ENCODE measurements at regions not wholly inside any gene's neighbourhood (a gene's known extent, or its start where the extent isn't known, plus 50 kb on each side); places are given as distances from the start of the nearest gene placed in this dataset.
"Not testable (repeated sequence)": the region's sequence is repeated elsewhere in the genome, so short reads cannot be mapped to it uniquely, and the experiment has no call there.

DNA sequence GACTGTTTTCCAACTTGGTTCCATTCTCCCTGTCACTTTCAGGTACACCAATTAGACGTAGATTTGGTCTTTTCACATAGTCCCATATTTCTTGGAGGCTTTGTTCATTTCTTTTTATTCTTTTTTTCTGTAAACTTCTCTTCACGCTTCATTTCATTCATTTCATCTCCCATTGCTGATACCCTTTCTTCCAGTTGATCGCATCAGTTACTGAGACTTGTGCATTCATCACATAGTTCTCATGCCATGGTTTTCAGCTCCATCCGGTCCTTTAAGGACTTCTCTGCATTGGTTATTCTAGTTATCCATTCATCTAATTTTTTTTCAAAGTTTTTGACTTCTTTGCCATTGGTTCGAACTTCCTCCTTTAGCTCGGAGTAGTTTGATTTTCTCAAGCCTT, 66.9 kb upstream of the ADAMTS3 start:
- H3K4me3 ChIP-seq (ENCODE audit: control extremely low read depth in 1 of 5, extremely low read depth in 1 of 5, insufficient read depth in 1 of 5, low read depth in 2 of 5, low read length in 4 of 5); H3K4me1 Mint-ChIP-seq; POLR2A ChIA-PET; ATAC-seq (ENCODE audit: low read depth); DNase-seq; H3K4me3 Mint-ChIP-seq; H3K27ac Mint-ChIP-seq; H3K36me3 ChIP-seq (replicated peaks in 1 of 2; ENCODE audit: control extremely low read depth in 1 of 2, control insufficient read depth in 1 of 2, extremely low read depth in 1 of 2, insufficient read depth in 2 of 2, low read length in 1 of 2); intact Hi-C loops (cut with micrococcal nuclease); H3K9me3 Mint-ChIP-seq (ENCODE audit: insufficient read depth); H3K79me2 ChIP-seq (ENCODE audit: control insufficient read depth, insufficient read depth, low read length); H3K4me2 ChIP-seq (replicated peaks; ENCODE audit: low read depth, low read length, poor library complexity, severe bottlenecking); CTCF ChIA-PET; H3K9ac ChIP-seq (ENCODE audit: low read length); H3K27ac ChIP-seq (ENCODE audit: low read length in 2 of 2); H2AFZ ChIP-seq (ENCODE audit: insufficient read depth, low read depth, low read length, poor library complexity, severe bottlenecking); H3K27me3 ChIP-seq (replicated peaks in 1 of 4; ENCODE audit: control extremely low read depth in 1 of 4, control insufficient read depth in 3 of 4, insufficient read depth in 4 of 4, low read length in 3 of 4); H3K9me3 ChIP-seq (ENCODE audit: control extremely low read depth in 1 of 3, control insufficient read depth in 2 of 3, insufficient read depth in 1 of 3, low read length in 2 of 3); H3K27me3 Mint-ChIP-seq; H3K4me1 ChIP-seq (ENCODE audit: control insufficient read depth in 2 of 2, insufficient read depth in 2 of 2, low read length in 2 of 2); H4K20me1 ChIP-seq (ENCODE audit: control insufficient read depth, insufficient read depth, low read length, poor library complexity, severe bottlenecking): not testable (repeated sequence)
- 100% methylated on average over 1 of the region's 6 CpGs for WGBS (ENCODE audit: insufficient coverage)

DNA sequence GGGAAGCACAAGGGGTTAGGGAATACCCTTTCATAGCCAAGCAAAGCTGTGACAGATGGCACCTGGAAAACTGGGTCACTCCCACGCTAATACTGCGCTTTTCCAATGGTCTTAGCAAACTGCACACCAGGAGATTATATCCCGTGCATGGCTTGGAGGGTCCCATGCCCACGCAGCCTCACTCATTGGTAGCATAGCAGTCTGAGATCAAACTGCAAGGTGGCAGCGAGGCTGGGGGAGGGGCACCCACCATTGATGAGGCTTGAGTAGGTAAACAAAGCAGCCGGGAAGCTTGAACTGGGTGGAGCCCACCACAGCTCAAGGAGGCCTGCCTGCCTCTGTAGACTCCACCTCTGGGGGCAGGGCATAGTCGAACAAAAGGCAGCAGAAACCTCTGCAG, 63.2 kb upstream of the ADAMTS3 start:
- POLR2A ChIA-PET; H3K4me1 Mint-ChIP-seq; H3K36me3 ChIP-seq (replicated peaks in 1 of 2; ENCODE audit: control extremely low read depth in 1 of 2, control insufficient read depth in 1 of 2, extremely low read depth in 1 of 2, insufficient read depth in 2 of 2, low read length in 1 of 2); H3K79me2 ChIP-seq (ENCODE audit: control insufficient read depth, insufficient read depth, low read length); H2AFZ ChIP-seq (ENCODE audit: insufficient read depth, low read depth, low read length, poor library complexity, severe bottlenecking); H3K27me3 Mint-ChIP-seq; DNase-seq; H3K27ac ChIP-seq (ENCODE audit: low read length in 2 of 2); H4K20me1 ChIP-seq (ENCODE audit: control insufficient read depth, insufficient read depth, low read length, poor library complexity, severe bottlenecking); H3K4me2 ChIP-seq (replicated peaks; ENCODE audit: low read depth, low read length, poor library complexity, severe bottlenecking); H3K27me3 ChIP-seq (replicated peaks in 1 of 4; ENCODE audit: control extremely low read depth in 1 of 4, control insufficient read depth in 3 of 4, insufficient read depth in 4 of 4, low read length in 3 of 4); H3K9me3 Mint-ChIP-seq (ENCODE audit: insufficient read depth); CTCF ChIA-PET; H3K9me3 ChIP-seq (ENCODE audit: control extremely low read depth in 1 of 3, control insufficient read depth in 2 of 3, insufficient read depth in 1 of 3, low read length in 2 of 3); intact Hi-C loops (cut with micrococcal nuclease); H3K27ac Mint-ChIP-seq; H3K9ac ChIP-seq (ENCODE audit: low read length); H3K4me3 Mint-ChIP-seq; ATAC-seq (ENCODE audit: low read depth); H3K4me3 ChIP-seq (ENCODE audit: control extremely low read depth in 1 of 5, extremely low read depth in 1 of 5, insufficient read depth in 1 of 5, low read depth in 2 of 5, low read length in 4 of 5); H3K4me1 ChIP-seq (ENCODE audit: control insufficient read depth in 2 of 2, insufficient read depth in 2 of 2, low read length in 2 of 2): not testable (repeated sequence)
- 84% methylated on average over 6 of the region's 7 CpGs for WGBS (ENCODE audit: insufficient coverage)

DNA sequence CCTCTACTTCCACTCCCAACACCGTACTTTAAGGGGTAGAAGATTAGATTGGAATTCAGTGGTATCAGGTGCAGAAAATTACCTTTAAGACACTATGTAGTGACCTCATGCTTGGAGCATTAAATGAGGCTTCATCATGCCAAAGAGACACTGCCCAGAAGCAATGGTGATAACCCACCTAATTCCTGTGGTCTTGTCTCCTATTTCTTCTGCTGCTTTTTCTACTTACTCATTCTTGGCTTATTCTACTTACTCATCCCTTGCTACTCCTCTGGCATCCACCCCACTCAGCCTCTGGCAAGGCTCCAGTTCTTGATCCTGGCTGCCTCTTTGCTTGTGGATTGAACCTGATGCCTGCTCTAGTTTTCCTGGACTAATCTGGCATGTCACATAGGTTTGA, 62.3 kb upstream of the ADAMTS3 start:
- TF ChIP-seq EZH2 (IDR thresholded peaks at IDR 0.05; ENCODE audit: borderline replicate concordance, insufficient read depth, low read depth, low read length, poor library complexity, severe bottlenecking): no peak
- TF ChIP-seq, protein P1, sequence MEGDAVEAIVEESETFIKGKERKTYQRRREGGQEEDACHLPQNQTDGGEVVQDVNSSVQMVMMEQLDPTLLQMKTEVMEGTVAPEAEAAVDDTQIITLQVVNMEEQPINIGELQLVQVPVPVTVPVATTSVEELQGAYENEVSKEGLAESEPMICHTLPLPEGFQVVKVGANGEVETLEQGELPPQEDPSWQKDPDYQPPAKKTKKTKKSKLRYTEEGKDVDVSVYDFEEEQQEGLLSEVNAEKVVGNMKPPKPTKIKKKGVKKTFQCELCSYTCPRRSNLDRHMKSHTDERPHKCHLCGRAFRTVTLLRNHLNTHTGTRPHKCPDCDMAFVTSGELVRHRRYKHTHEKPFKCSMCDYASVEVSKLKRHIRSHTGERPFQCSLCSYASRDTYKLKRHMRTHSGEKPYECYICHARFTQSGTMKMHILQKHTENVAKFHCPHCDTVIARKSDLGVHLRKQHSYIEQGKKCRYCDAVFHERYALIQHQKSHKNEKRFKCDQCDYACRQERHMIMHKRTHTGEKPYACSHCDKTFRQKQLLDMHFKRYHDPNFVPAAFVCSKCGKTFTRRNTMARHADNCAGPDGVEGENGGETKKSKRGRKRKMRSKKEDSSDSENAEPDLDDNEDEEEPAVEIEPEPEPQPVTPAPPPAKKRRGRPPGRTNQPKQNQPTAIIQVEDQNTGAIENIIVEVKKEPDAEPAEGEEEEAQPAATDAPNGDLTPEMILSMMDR (IDR thresholded peaks at IDR 0.05): no peak
- no peaks in the 10 kb centered on the region for H3K9me3 Mint-ChIP-seq (ENCODE audit: insufficient read depth)

More for the DNA sequence above, 62.3 kb upstream of the ADAMTS3 start:
- ChIA-PET POLR2A (no interaction called here), CTCF (no interaction called here)
- Histone ChIP-seq H3K27ac (ENCODE audit: low read length in 2 of 2) (no peak overlapping the region), H3K79me2 (ENCODE audit: control insufficient read depth, insufficient read depth, low read length) (no peaks in the 10 kb centered on the region), H3K36me3 (replicated peaks in 1 of 2; ENCODE audit: control extremely low read depth in 1 of 2, control insufficient read depth in 1 of 2, extremely low read depth in 1 of 2, insufficient read depth in 2 of 2, low read length in 1 of 2) (no peaks in the 10 kb centered on the region), H2AFZ (ENCODE audit: insufficient read depth, low read depth, low read length, poor library complexity, severe bottlenecking) (no peak overlapping the region), H3K9me3 (ENCODE audit: control extremely low read depth in 1 of 3, control insufficient read depth in 2 of 3, insufficient read depth in 1 of 3, low read length in 2 of 3) (no peaks in the 10 kb centered on the region), H3K4me3 (ENCODE audit: control extremely low read depth in 1 of 5, extremely low read depth in 1 of 5, insufficient read depth in 1 of 5, low read depth in 2 of 5, low read length in 4 of 5) (no peak overlapping the region), H3K4me1 (ENCODE audit: control insufficient read depth in 2 of 2, insufficient read depth in 2 of 2, low read length in 2 of 2) (no peaks in the 10 kb centered on the region), H3K4me2 (replicated peaks; ENCODE audit: low read depth, low read length, poor library complexity, severe bottlenecking) (no peak overlapping the region), H3K9ac (ENCODE audit: low read length) (no peak overlapping the region), H3K27me3 (replicated peaks in 1 of 4; ENCODE audit: control extremely low read depth in 1 of 4, control insufficient read depth in 3 of 4, insufficient read depth in 4 of 4, low read length in 3 of 4) (no peaks in the 10 kb centered on the region), H4K20me1 (ENCODE audit: control insufficient read depth, insufficient read depth, low read length, poor library complexity, severe bottlenecking) (no peaks in the 10 kb centered on the region)
- no peaks in the 10 kb centered on the region for H3K27me3 Mint-ChIP-seq
- H3K4me1 Mint-ChIP-seq: no peaks in the 10 kb centered on the region
- DNase-seq (no peak), ATAC-seq (ENCODE audit: low read depth) (no peak)
- intact Hi-C loops (cut with micrococcal nuclease): no loop called here
- no peak overlapping the region for H3K4me3 Mint-ChIP-seq
- no CpG with 5 or more reads among the region's 1 CpG for WGBS (ENCODE audit: insufficient coverage)
- H3K27ac Mint-ChIP-seq: no peak overlapping the region
